Rectal smooth muscle tissue (tissue), 1 donor: ENCODE measurements at regions not wholly inside any gene's neighbourhood (a gene's known extent, or its start where the extent isn't known, plus 50 kb on each side); places are given as distances from the start of the nearest gene placed in this dataset.

Experiments
- H3K27ac ChIP-seq: one replicate; pipeline ENCODE4 v1.7.0; 2013; ENCODE audit warnings: low read depth, low read length, inconsistent platforms
- H3K27me3 ChIP-seq: one replicate; pipeline ENCODE4 v1.7.0; 2013; ENCODE audit warnings: low read length; ENCODE audit not compliant: control insufficient read depth, insufficient read depth
- H3K36me3 ChIP-seq: one replicate; pipeline ENCODE4 v1.7.0; 2013; ENCODE audit warnings: low read length; ENCODE audit not compliant: control insufficient read depth, insufficient read depth
- H3K4me1 ChIP-seq: one replicate; pipeline ENCODE4 v1.7.0; 2013; ENCODE audit warnings: low read length; ENCODE audit not compliant: control insufficient read depth, insufficient read depth
- H3K4me3 ChIP-seq: one replicate; pipeline ENCODE4 v1.7.0; 2013; ENCODE audit warnings: low read length
- H3K9ac ChIP-seq: one replicate; pipeline ENCODE4 v1.7.0; 2013; ENCODE audit warnings: low read length

GRCh38 chr3:193883551-193883950 is 252.4 kb upstream of the HES1 start:
- Histone ChIP-seq H3K4me3 (no peak overlapping the region), H3K27ac (no peak overlapping the region), H3K36me3 (no peaks in the 10 kb centered on the region), H3K4me1 (no peaks in the 10 kb centered on the region), H3K9ac (no peak overlapping the region), H3K27me3 (no peaks in the 10 kb centered on the region)

DNA sequence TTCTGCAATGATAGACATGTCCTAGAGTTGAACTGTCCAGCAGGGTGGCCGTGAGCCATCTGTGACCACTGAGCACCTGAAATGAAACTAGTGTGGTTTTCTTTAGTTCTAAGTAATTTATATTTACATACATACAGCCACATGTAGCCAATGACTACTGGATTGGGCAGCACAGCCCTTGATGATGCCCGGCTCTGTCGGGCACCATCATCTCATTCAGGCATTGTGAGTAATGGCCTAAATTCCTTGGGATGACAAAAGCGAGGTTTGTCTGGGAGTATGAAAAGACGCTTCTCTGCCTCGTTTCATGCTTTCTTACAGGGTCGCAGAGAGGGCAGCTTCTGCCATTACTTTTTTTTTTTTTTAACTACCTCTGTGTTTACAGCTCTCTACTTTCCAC is 251.9 kb upstream of the HES1 start:
- no peaks in the 10 kb centered on the region for H3K36me3 ChIP-seq
- H3K27me3 ChIP-seq, result no peaks in the 10 kb centered on the region
- H3K27ac ChIP-seq, result no peak overlapping the region
- H3K4me1 ChIP-seq, result no peaks in the 10 kb centered on the region
- H3K4me3 ChIP-seq, result no peak overlapping the region
- H3K9ac ChIP-seq, result no peak overlapping the region

DNA sequence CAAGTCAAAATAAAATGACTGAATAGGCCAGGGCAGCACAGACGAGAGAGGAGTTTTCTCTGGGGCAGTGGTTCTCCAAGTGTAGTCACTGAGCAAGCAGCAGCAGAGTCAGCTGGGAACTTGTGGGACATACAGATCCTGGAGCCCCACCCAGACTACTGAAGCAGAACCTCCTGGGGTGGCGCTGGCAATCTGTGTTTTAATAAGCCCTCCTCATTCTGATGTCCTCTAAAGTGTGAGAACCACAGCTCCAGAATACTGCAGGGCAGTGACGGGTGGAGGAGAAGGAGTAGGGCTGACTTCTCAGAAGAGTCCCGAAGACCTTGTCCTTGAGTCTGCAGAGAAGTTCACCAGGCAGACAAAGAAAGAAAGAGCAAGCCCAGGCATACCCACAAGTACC is 251.3 kb upstream of the HES1 start:
- no peak overlapping the region for H3K9ac ChIP-seq
- no peaks in the 10 kb centered on the region for H3K4me1 ChIP-seq
- no peaks in the 10 kb centered on the region for H3K27me3 ChIP-seq
- no peak overlapping the region for H3K4me3 ChIP-seq
- no peak overlapping the region for H3K27ac ChIP-seq
- no peaks in the 10 kb centered on the region for H3K36me3 ChIP-seq

GRCh38 chr3:193885832-193886231 is 250.1 kb upstream of the HES1 start:
- Histone ChIP-seq H3K27me3 (no peaks in the 10 kb centered on the region), H3K4me1 (no peaks in the 10 kb centered on the region), H3K9ac (no peak overlapping the region), H3K27ac (no peak overlapping the region), H3K36me3 (no peaks in the 10 kb centered on the region), H3K4me3 (no peak overlapping the region)

GRCh38 chr3:193890016-193890897 is 245.7 kb upstream of the HES1 start:
- H3K27ac ChIP-seq, result no peak overlapping the region

GRCh38 chr3:193894121-193894863 is 241.7 kb upstream of the HES1 start:
- H3K4me1 ChIP-seq, result no peaks in the 10 kb centered on the region
- H3K9ac ChIP-seq, result no peak overlapping the region
- H3K4me3 ChIP-seq, result no peak overlapping the region
- peak overlapping the region; percentile 38 for H3K27ac ChIP-seq
- H3K27me3 ChIP-seq, result no peaks in the 10 kb centered on the region
- no peaks in the 10 kb centered on the region for H3K36me3 ChIP-seq

More at GRCh38 chr3:193890016-193890897, 245.7 kb upstream of the HES1 start:
- Histone ChIP-seq H3K27me3 (no peaks in the 10 kb centered on the region), H3K4me1 (no peaks in the 10 kb centered on the region), H3K4me3 (no peak overlapping the region), H3K36me3 (no peaks in the 10 kb centered on the region), H3K9ac (no peak overlapping the region)

GRCh38 chr3:193895409-193895808 is 240.5 kb upstream of the HES1 start:
- Histone ChIP-seq H3K36me3 (no peaks in the 10 kb centered on the region), H3K4me1 (no peaks in the 10 kb centered on the region), H3K27me3 (no peaks in the 10 kb centered on the region), H3K4me3 (no peak overlapping the region), H3K27ac (no peak overlapping the region), H3K9ac (no peak overlapping the region)

- Histone ChIP-seq H3K36me3 (no peaks in the 10 kb centered on the region), H3K27me3 (no peaks in the 10 kb centered on the region), H3K4me3 (no peak overlapping the region), H3K9ac (no peak overlapping the region), H3K4me1 (no peaks in the 10 kb centered on the region), H3K27ac (no peak overlapping the region)
Measured at GRCh38 chr3:193896419-193896818, 239.5 kb upstream of the HES1 start.

DNA sequence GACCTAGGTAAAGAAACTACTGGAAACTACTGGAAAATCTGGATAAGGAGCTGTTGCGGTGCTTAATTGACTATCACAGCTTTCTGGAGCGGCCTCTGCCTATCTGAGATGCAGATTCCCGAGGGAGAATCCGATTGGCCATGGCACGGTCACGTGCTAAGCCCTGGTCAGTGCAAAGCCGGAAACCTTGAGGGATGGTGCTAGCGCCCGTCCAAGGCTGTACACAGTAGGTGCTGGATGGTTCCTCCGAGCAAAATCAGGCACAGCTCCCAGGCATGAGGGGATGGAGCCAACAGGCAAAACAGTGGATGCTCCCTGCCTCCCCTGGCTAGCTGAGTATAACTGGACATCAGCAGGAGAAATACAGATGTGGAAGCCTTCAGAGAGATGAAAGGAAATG is 238.7 kb upstream of the HES1 start:
- no peaks in the 10 kb centered on the region for H3K36me3 ChIP-seq
- H3K9ac ChIP-seq, result no peak overlapping the region
- no peak overlapping the region for H3K27ac ChIP-seq
- no peaks in the 10 kb centered on the region for H3K27me3 ChIP-seq
- H3K4me3 ChIP-seq, result no peak overlapping the region
- H3K4me1 ChIP-seq, result no peaks in the 10 kb centered on the region

GRCh38 chr3:193897731-193898180 is 238.2 kb upstream of the HES1 start:
- Histone ChIP-seq H3K4me1 (no peaks in the 10 kb centered on the region), H3K36me3 (no peaks in the 10 kb centered on the region), H3K9ac (no peak overlapping the region), H3K27me3 (no peaks in the 10 kb centered on the region), H3K27ac (no peak overlapping the region), H3K4me3 (no peak overlapping the region)

DNA sequence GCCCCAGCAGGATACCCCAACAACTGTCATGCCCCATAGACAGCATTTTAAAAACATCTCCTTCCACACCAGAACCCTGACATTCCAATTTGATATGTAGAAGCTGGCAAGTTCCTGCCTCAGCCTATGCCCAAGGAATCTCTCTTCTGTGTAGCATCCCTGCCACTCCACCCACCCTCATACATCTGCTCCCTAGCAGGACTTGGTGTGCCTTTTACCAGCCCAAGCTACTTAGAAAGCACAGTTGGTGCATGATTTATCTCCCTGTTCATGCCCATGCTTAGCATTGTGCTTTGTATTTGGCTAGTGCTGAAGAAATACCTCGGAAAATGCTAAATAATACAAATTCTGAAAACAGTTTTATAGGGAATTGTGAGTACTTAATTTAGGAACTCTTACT is 236.9 kb upstream of the HES1 start:
- Histone ChIP-seq H3K27me3 (no peaks in the 10 kb centered on the region), H3K27ac (no peak overlapping the region), H3K4me1 (no peaks in the 10 kb centered on the region), H3K4me3 (no peak overlapping the region), H3K9ac (no peak overlapping the region), H3K36me3 (no peaks in the 10 kb centered on the region)

- Histone ChIP-seq H3K27me3 (no peaks in the 10 kb centered on the region), H3K36me3 (no peaks in the 10 kb centered on the region), H3K4me1 (no peaks in the 10 kb centered on the region), H3K27ac (no peak overlapping the region), H3K4me3 (no peak overlapping the region), H3K9ac (no peak overlapping the region)
Measured at GRCh38 chr3:193901007-193901406, 234.9 kb upstream of the HES1 start.
